Left hindlimb (tissue), 1 donor: ENCODE measurements at regions not wholly inside any gene's neighbourhood (a gene's known extent, or its start where the extent isn't known, plus 50 kb on each side); places are given as distances from the start of the nearest gene placed in this dataset.
"Not testable (repeated sequence)": the region's sequence is repeated elsewhere in the genome, so short reads cannot be mapped to it uniquely, and the experiment has no call there.

Experiments
- DNase-seq: peaks from one replicate; pipeline ENCODE4 v3.0.0-alpha.2; 2018

GRCh38 chr9:26562338-26562737 is 330.3 kb downstream of the CAAP1 start:
- DNase-seq: no peak

DNA sequence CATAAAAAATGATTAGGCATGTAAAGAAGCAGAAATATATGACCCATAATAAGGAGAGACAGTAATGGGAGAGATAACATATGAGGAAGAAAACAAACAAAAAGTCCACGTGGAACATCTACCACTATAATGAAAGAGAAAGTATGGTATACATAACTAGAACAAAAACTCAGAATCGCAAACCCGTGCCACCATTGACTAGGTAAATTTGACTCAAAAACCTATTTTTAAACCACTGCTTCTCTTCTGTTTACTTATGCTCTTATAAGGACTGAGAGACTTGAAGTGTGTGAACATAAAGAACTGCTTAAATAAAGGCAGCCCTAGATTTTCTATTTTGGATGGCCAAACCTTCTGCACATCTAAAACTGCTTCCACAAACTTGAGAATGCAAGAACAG is 330.7 kb downstream of the CAAP1 start:
- no peak for DNase-seq

DNA sequence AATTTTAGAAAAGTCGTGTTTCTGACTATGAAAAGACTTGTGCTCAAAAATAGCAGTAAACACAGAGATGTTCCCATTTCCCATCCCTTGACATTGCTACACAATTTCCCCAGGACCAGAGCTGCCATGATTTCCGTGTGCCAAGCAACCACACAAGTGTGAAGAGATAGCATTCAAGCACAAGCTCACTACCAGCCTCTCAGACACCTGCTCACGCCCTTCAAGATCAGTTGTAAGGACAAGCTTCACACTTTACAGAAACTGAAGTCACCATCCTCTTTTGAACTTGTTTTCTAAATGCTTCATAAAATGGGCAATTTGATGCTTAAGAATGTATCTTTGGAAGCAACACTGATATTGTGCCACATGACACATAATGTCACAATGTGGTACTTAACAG is 333.1 kb downstream of the CAAP1 start:
- DNase-seq: no peak

- DNase-seq: no peak
Measured at GRCh38 chr9:26551971-26552370, 340.6 kb downstream of the CAAP1 start.

DNA sequence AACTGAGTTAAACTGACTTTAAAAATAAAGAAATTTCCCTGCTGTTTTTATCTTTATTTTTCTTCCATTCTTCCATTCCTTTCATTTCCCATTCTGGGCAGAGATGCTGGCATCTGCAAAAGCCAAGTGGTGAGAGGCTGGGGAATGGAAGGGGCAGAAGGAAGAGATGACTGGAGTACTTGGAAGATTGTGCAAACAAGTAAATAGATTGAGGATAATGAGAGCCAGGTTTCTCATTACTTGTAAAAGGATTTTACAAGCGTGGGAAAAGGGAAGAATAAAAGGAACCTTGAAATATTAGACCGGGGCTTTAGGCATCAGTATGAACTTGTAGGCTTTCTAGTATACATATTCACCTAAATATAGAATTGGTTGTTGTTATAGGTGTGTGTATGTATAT is 341.2 kb downstream of the CAAP1 start:
- DNase-seq: no peak

DNA sequence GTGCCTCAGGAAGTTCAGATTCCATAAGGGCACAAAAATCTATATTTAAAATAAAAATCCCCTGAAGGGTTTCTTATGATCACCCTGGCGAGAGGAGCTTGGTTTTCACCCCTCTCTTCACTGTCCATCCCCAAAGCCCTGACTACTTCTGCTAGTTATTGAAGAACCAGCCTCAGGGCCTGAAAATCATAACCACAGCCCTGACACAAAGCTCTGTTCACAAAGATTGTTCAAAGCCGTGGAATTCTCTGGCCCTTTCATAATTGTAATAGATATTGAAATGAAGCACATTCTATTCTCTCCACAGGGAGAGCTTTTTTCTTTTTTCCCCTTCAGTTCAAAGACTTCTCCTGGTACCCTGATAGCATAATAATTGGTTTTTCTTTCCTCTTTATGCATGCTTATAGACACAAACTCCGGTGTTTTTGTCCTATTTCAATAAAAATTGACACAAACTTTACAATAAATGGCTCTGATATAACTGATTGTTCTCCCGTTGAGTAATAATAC is 343.8 kb downstream of the CAAP1 start:
- no peak for DNase-seq

- DNase-seq: no peak
Measured at GRCh38 chr9:26539867-26540493, 352.6 kb downstream of the CAAP1 start.

DNA sequence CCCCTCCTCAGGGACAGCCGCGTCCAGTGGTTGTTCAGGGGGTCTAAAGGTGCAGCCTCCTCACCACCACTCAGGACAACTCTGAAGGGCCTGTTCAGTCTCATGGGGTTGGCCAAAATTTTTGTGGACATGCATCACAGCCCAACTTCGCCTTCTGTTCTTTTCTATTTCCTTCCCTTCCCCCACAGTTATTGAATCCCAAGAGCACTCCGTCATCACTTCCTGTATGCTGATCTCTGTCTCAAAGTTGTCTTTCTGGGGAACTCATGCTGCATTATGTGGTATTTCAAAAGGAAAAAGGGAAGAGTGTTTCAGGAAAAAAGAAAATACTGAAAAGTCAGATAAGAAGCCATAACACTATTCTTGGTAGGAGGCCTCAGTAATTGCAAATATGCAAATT is 355.4 kb downstream of the CAAP1 start:
- DNase-seq: no peak

DNA sequence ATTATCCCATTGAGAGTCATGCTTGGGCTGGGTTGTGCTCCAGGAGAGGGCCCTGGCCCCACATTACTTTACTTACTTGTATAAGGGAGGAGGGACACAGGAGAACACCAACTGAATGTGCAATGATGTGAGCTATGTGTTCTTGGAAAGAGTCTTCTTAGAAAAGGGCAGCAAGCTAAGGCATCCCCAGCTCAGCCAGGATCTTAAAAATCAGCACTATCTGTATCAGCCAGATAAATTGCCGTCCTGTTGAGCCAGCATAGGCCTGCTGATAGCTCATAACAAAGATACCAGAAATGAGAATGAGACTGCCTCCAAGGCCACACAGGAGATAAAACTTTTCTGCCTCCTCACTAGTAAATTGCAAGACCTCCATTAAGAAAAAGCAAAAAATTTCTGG is 357.5 kb downstream of the CAAP1 start:
- DNase-seq: no peak

DNA sequence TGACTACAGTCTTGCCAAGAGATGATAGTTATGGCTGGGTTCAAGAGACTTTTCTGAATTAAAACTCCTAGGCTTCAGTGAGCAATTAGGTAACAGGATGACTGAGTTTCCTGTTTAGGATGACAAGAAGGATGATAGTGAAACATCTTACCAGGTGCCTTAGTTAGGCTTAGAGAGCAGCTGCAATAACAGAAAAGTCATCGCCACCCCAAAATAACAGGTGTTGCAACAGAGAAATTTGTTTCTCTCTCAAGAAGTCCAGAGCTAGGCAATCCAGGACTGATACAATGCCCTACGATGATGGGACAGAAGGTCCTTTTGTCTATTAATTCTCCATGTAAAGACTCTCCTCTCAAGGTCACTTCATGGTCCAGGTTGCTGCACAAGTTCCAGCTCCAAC is 361.8 kb downstream of the CAAP1 start:
- no peak for DNase-seq

- no peak for DNase-seq
Measured at GRCh38 chr9:26527931-26528330, 364.7 kb downstream of the CAAP1 start.

DNA sequence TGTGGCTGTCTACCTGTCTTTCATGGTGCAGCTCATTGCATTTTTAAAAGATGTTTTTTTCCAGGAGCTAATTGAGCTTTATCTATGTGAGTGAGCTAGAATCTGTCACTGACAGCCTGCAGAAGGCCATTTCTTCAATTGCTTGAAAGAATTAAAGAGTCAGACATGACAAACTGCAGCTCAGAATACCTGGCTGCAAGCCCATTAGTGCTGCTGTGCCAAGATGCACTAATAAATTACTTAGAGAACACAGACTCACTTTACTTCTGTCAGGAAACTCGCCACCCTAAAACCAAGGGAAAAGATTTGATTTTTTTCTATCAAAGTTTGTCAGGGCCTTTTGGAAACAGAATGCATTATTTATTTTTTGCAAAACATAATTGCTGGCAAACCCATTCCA is 368.3 kb downstream of the CAAP1 start:
- peak; percentile 30 for DNase-seq

DNA sequence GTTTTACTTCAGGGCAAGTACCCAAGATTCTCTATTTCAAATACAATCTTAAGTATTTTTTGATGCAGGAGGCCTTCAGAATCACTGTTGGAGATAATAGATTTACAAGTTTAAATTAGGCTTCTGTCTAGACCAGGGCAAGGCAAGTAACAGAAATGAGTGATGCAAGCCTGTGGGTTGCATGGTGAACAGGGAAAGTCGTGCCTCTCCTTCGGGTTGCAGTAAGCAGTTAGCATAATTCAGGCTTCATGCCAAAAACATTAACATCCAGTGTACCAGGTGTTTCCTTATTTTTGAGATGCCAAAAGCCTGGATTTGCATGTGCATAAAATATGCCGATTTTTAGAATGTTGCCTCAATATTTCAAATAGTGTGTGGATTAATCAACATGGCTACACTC is 369.0 kb downstream of the CAAP1 start:
- DNase-seq: no peak

- peak; percentile 29 for DNase-seq
Measured at GRCh38 chr9:26520141-26520540, 372.5 kb downstream of the CAAP1 start.

GRCh38 chr9:26516773-26517343 is 375.7 kb downstream of the CAAP1 start:
- DNase-seq: no peak

DNA sequence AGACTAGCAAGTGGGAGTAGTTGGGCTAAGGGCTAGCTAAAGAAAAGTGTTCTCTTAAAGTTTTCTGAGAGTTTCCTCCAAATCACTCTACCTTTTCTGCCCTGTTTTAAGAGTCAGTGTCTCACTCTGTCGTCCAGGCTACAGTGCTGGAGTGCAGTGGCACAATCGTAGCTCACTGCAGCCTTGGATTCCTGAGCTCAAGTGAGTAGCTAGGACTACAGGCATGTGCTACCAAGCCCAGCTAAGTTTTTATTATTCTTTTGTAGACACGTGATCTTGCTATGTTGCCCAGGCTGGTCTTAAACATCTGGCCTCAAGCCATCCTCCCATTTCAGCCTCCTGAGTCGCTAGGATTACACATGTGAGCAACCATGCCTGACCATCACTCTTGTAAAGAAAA is 378.9 kb downstream of the CAAP1 start:
- DNase-seq: no peak

GRCh38 chr9:26510137-26510536 is 382.5 kb downstream of the CAAP1 start:
- no peak for DNase-seq

DNA sequence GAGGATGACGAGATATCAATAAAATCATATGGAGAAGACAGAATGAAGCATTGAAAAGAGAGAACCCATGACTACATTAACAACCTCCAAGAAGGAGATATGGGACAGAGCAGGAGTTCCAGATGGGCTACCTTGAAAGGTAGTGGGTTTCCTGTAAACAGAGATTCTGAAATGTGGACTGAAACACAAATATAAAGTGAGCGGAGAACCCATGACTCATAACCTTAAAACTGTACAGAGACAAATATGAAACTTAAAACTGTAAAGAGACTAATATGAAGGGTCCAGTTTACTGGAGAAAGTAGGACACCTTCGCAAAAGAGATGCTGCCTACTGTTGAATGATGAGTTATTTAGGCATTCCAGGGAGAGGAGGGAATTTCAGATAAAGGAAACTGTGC is 383.7 kb downstream of the CAAP1 start:
- no peak for DNase-seq

DNA sequence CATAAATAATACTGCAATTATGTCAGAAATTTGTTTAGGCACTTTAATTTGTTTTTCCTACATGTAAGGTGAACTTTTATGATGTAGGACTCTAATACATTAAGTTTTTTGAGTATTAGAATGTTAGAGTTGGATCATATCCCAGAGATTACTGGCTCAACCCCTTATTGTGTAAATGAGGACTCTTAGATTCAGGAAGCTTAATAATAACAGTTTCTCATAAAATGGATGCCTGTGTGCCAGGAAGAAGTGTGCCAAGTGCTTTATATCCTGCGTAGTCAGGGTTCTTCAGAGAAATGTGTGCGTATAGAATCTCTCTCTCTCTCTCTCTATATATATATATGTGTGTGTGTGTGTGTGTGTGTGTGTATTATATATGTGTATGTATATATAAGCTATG is 388.5 kb downstream of the CAAP1 start:
- DNase-seq: no peak

- DNase-seq: peak; percentile 34
Measured at GRCh38 chr9:26502311-26502710, 390.3 kb downstream of the CAAP1 start.

DNA sequence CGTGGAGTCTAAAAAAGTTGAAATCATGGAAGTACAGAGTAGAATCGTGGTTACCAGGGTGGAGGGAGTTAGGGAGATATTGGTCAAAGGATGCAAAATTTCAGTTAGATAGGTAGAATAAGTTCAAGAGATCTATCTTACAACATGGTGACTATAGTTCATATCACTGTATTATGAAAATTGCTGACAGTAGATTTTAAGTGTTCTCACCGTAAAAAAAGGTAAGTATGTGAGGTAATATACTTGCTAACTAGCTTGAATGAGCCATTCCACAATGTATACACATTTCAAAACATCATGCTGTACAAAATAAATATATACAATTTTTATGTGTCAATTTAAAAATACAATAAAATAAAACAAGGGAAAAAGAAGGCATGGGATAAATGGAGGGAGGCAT is 392.1 kb downstream of the CAAP1 start:
- DNase-seq: no peak

DNA sequence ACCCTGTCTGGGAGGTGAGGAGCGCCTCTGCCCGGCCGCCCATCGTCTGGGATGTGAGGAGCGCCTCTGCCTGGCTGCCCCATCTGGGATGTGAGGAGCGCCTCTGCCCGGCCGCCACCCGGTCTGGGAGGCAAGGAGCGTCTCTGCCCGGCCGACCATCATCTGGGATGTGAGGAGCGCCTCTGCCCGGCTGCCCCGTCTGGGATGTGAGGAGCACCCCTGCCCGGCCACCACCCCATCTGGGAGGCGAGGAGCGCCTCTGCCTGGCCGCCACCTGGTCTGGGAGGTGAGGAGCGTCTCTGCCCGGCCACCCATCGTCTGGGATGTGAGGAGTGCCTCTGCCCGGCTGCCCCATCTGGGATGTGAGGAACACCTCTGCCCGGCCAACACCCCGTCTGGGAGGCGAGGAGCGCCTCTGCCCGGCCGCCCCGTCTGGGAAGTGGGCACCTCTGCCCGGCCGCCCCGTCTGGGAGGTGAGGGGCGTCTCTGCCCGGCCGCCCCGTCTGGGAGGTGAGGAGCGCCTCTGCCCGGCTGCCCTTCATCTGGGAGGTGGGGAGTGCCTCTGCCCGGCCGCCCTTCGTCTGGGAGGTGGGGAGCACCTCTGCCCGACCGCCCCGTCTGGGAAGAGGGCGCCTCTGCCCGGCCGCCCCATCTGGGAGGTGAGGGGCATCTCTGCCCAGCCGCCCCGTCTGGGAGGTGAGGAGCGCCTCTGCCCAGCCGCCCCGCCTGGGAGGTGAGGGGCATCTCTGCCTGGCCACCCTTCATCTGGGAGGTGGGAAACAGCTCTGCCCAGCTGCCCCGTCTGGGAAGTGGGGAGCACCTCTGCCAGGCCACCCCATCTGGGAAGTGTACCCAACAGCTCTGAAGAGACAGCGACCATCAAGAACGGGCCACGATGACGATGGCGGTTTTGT is 399.7 kb downstream of the CAAP1 start:
- DNase-seq: not testable (repeated sequence)

DNA sequence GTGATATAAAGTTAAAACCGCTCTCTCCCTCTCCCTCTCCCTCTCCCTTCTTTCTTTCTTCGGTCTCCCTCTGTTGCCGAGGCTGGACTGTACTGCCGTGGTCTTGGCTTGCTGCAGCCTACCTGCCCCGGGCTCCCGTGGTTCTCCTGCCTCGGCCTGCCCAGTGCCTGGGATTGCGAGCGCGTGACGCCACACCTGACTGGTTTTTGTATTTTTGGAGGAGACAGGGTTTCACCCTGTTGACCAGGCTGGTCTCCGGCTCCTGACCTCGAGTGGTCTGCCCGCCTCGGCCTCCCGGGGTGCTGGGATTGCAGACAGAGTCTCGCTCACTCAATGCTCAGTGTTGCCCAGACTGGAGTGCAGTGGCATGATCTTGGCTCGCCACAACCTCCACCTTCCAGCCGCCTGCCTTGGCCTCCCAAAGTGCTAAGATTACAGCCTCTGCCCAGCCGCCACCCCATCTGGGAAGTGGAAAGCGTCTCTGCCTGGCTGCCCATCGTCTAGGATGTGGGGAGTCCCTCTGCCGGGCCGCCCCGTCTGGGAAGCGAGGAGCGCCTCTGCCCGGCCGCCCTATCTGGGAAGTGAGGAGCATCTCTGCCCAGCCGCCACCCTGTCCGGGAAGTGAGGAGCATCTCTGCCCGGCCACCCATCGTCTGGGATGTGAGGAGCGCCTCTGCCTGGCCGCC is 400.5 kb downstream of the CAAP1 start:
- DNase-seq: not testable (repeated sequence)
